ENCODE measurements at regions not wholly inside any gene's neighbourhood (a gene's known extent, or its start where the extent isn't known, plus 50 kb on each side); places are given as distances from the start of the nearest gene placed in this dataset.

- DNase-seq (ENCODE audit: low spot score) (no peak), FAIRE-seq (no peak)
These were observed 784.9 kb upstream of the GHITM start for GRCh38 chr10:83354456-83354855.

GRCh38 chr10:83357004-83357403 lies 782.3 kb upstream of the GHITM start:
- no peak for DNase-seq (ENCODE audit: low spot score)
- FAIRE-seq = no peak

GRCh38 chr10:83357627-83358026 lies 781.7 kb upstream of the GHITM start:
- DNase-seq (ENCODE audit: low spot score) (no peak), FAIRE-seq (no peak)

GRCh38 chr10:83367036-83367435 lies 772.3 kb upstream of the GHITM start:
- FAIRE-seq (no peak), DNase-seq (ENCODE audit: low spot score) (no peak)

GRCh38 chr10:83371696-83372490 lies 767.4 kb upstream of the GHITM start:
- FAIRE-seq (no peak), DNase-seq (ENCODE audit: low spot score) (no peak)

GRCh38 chr10:83372646-83373045 lies 766.7 kb upstream of the GHITM start:
- no peak for FAIRE-seq

GRCh38 chr10:83373671-83374070 lies 765.6 kb upstream of the GHITM start:
- DNase-seq (ENCODE audit: low spot score) (no peak), FAIRE-seq (peak; percentile 53)

More at GRCh38 chr10:83372646-83373045, 766.7 kb upstream of the GHITM start:
- no peak for DNase-seq (ENCODE audit: low spot score)

GRCh38 chr10:83374741-83375140 lies 764.6 kb upstream of the GHITM start:
- no peak for FAIRE-seq
- DNase-seq (ENCODE audit: low spot score) = no peak

GRCh38 chr10:83375274-83375673 lies 764.0 kb upstream of the GHITM start:
- no peak for FAIRE-seq
- no peak for DNase-seq (ENCODE audit: low spot score)

- FAIRE-seq (no peak), DNase-seq (ENCODE audit: low spot score) (no peak)
These were observed 741.5 kb upstream of the GHITM start for GRCh38 chr10:83397806-83398205.

- DNase-seq (ENCODE audit: low spot score) (no peak), FAIRE-seq (no peak)
These were observed 728.7 kb upstream of the GHITM start for GRCh38 chr10:83410570-83410969.

GRCh38 chr10:83425306-83425705 lies 714.0 kb upstream of the GHITM start:
- no peak for FAIRE-seq
- DNase-seq (ENCODE audit: low spot score) = no peak

GRCh38 chr10:83427101-83427500 lies 712.2 kb upstream of the GHITM start:
- FAIRE-seq = no peak
- no peak for DNase-seq (ENCODE audit: low spot score)

- FAIRE-seq = no peak
These were observed 706.9 kb upstream of the GHITM start for GRCh38 chr10:83432261-83433045.

GRCh38 chr10:83433705-83434104 lies 705.6 kb upstream of the GHITM start:
- DNase-seq (ENCODE audit: low spot score) (no peak), FAIRE-seq (no peak)

More at GRCh38 chr10:83432261-83433045, 706.9 kb upstream of the GHITM start:
- DNase-seq (ENCODE audit: low spot score) = no peak

- FAIRE-seq = no peak
- no peak for DNase-seq (ENCODE audit: low spot score)
These were observed 691.3 kb upstream of the GHITM start for GRCh38 chr10:83448013-83448412.

GRCh38 chr10:83458611-83459010 lies 680.7 kb upstream of the GHITM start:
- no peak for FAIRE-seq

GRCh38 chr10:83459124-83459523 lies 680.2 kb upstream of the GHITM start:
- DNase-seq (ENCODE audit: low spot score) (no peak), FAIRE-seq (no peak)

More at GRCh38 chr10:83458611-83459010, 680.7 kb upstream of the GHITM start:
- DNase-seq (ENCODE audit: low spot score) = no peak

- DNase-seq (ENCODE audit: low spot score) (no peak), FAIRE-seq (no peak)
These were observed 669.5 kb upstream of the GHITM start for GRCh38 chr10:83469728-83470331.

- DNase-seq (ENCODE audit: low spot score) (no peak), FAIRE-seq (no peak)
These were observed 663.1 kb upstream of the GHITM start for GRCh38 chr10:83476211-83476610.

GRCh38 chr10:83489161-83489560 lies 650.1 kb upstream of the GHITM start:
- no peak for FAIRE-seq
- no peak for DNase-seq (ENCODE audit: low spot score)

GRCh38 chr10:83492004-83492403 lies 647.3 kb upstream of the GHITM start:
- DNase-seq (ENCODE audit: low spot score) (no peak), FAIRE-seq (no peak)
